SH-SY5Y (cell line): ENCODE measurements at regions not wholly inside any gene's neighbourhood (a gene's known extent, or its start where the extent isn't known, plus 50 kb on each side); places are given as distances from the start of the nearest gene placed in this dataset.

Experiments
- GATA2 ChIP-seq: IDR thresholded peaks from 2 replicates; pipeline ENCODE4 v1.6.1; 2011; ENCODE audit warnings: mild to moderate bottlenecking, low read depth, low read length
- GATA3 ChIP-seq: IDR thresholded peaks from 2 replicates; pipeline ENCODE4 v1.6.1; 2011; ENCODE audit warnings: low read depth, mild to moderate bottlenecking, low read length, moderate library complexity

- TF ChIP-seq GATA2 (no peak), GATA3 (no peak)
These were observed 711.5 kb upstream of the PITX2 start for GRCh38 chr4:111334361-111334760.
